ENCODE measurements at regions not wholly inside any gene's neighbourhood (a gene's known extent, or its start where the extent isn't known, plus 50 kb on each side); places are given as distances from the start of the nearest gene placed in this dataset.
"Not testable (repeated sequence)": the region's sequence is repeated elsewhere in the genome, so short reads cannot be mapped to it uniquely, and the experiment has no call there.

GRCh38 chr1:166302989-166303758, 136.4 kb upstream of the FAM78B start:
- no peak overlapping the region for H3K27ac ChIP-seq
- DNase-seq (ENCODE audit: low read depth, low spot score), result no peak

- H3K27ac ChIP-seq, result no peak overlapping the region
- DNase-seq (ENCODE audit: low read depth, low spot score), result no peak
Observed at GRCh38 chr1:166304131-166304530, 137.3 kb upstream of the FAM78B start.

- no peak for DNase-seq (ENCODE audit: low read depth, low spot score)
Observed at GRCh38 chr1:166305371-166305770, 138.6 kb upstream of the FAM78B start.

GRCh38 chr1:166307261-166308188, 140.7 kb upstream of the FAM78B start:
- H3K27ac ChIP-seq, result no peak overlapping the region
- DNase-seq (ENCODE audit: low read depth, low spot score), result no peak

More at GRCh38 chr1:166305371-166305770, 138.6 kb upstream of the FAM78B start:
- no peak overlapping the region for H3K27ac ChIP-seq

- DNase-seq (ENCODE audit: low read depth, low spot score); H3K27ac ChIP-seq: not testable (repeated sequence)
Observed at GRCh38 chr1:166316306-166316705, 149.5 kb upstream of the FAM78B start.

GRCh38 chr1:166322470-166322869, 155.7 kb upstream of the FAM78B start:
- no peak for DNase-seq (ENCODE audit: low read depth, low spot score)
- no peak overlapping the region for H3K27ac ChIP-seq

GRCh38 chr1:166327886-166328285, 161.1 kb upstream of the FAM78B start:
- no peak overlapping the region for H3K27ac ChIP-seq
- no peak for DNase-seq (ENCODE audit: low read depth, low spot score)

GRCh38 chr1:166328956-166329355, 162.2 kb upstream of the FAM78B start:
- no peak overlapping the region for H3K27ac ChIP-seq
- DNase-seq (ENCODE audit: low read depth, low spot score), result no peak

- no peak overlapping the region for H3K27ac ChIP-seq
- DNase-seq (ENCODE audit: low read depth, low spot score), result no peak
Observed at GRCh38 chr1:166330096-166330495, 163.3 kb upstream of the FAM78B start.

- H3K27ac ChIP-seq, result no peak overlapping the region
- no peak for DNase-seq (ENCODE audit: low read depth, low spot score)
Observed at GRCh38 chr1:166338105-166338504, 171.3 kb upstream of the FAM78B start.

GRCh38 chr1:166340709-166341108, 173.9 kb upstream of the FAM78B start:
- DNase-seq (ENCODE audit: low read depth, low spot score), result no peak
- no peak overlapping the region for H3K27ac ChIP-seq

GRCh38 chr1:166343276-166343675, 176.5 kb upstream of the FAM78B start:
- no peak for DNase-seq (ENCODE audit: low read depth, low spot score)
- no peak overlapping the region for H3K27ac ChIP-seq

- no peak for DNase-seq (ENCODE audit: low read depth, low spot score)
- no peak overlapping the region for H3K27ac ChIP-seq
Observed at GRCh38 chr1:166350490-166350889, 183.7 kb upstream of the FAM78B start.

- no peak for DNase-seq (ENCODE audit: low read depth, low spot score)
- H3K27ac ChIP-seq, result no peak overlapping the region
Observed at GRCh38 chr1:166351676-166352075, 184.9 kb upstream of the FAM78B start.

- H3K27ac ChIP-seq, result no peak overlapping the region
Observed at GRCh38 chr1:166353213-166353612, 186.4 kb upstream of the FAM78B start.

GRCh38 chr1:166354406-166354805, 187.6 kb upstream of the FAM78B start:
- DNase-seq (ENCODE audit: low read depth, low spot score), result no peak
- H3K27ac ChIP-seq, result no peak overlapping the region

More at GRCh38 chr1:166353213-166353612, 186.4 kb upstream of the FAM78B start:
- no peak for DNase-seq (ENCODE audit: low read depth, low spot score)

- no peak overlapping the region for H3K27ac ChIP-seq
- DNase-seq (ENCODE audit: low read depth, low spot score), result no peak
Observed at GRCh38 chr1:166365081-166365480, 198.3 kb upstream of the FAM78B start.

GRCh38 chr1:166368030-166368429, 201.2 kb upstream of the FAM78B start:
- H3K27ac ChIP-seq, result no peak overlapping the region
- DNase-seq (ENCODE audit: low read depth, low spot score), result no peak

GRCh38 chr1:166377896-166378295, 211.1 kb upstream of the FAM78B start:
- no peak overlapping the region for H3K27ac ChIP-seq
- DNase-seq (ENCODE audit: low read depth, low spot score), result no peak

GRCh38 chr1:166378805-166379204, 212.0 kb upstream of the FAM78B start:
- no peak for DNase-seq (ENCODE audit: low read depth, low spot score)
- H3K27ac ChIP-seq, result no peak overlapping the region

GRCh38 chr1:166379447-166379846, 212.6 kb upstream of the FAM78B start:
- DNase-seq (ENCODE audit: low read depth, low spot score), result no peak
- no peak overlapping the region for H3K27ac ChIP-seq

Measured in epithelial cell of prostate (primary cell).